Ectodermal cell (in vitro differentiated cells): ENCODE measurements at regions not wholly inside any gene's neighbourhood (a gene's known extent, or its start where the extent isn't known, plus 50 kb on each side); places are given as distances from the start of the nearest gene placed in this dataset.

Experiments used
- H3K27ac ChIP-seq: 2 replicates; pipeline ENCODE4 v1.7.0; 2013; ENCODE audit warnings: mild to moderate bottlenecking, low read depth, low read length; ENCODE audit not compliant: insufficient read depth, poor library complexity, severe bottlenecking
- H3K27me3 ChIP-seq: 2 replicates; pipeline ENCODE4 v1.7.0; 2013; ENCODE audit warnings: mild to moderate bottlenecking, low read length; ENCODE audit not compliant: insufficient read depth, control insufficient read depth, poor library complexity, severe bottlenecking
- H3K36me3 ChIP-seq: one replicate; pipeline ENCODE4 v1.7.0; 2013; ENCODE audit warnings: low read length; ENCODE audit not compliant: control insufficient read depth, insufficient read depth
- H3K4me1 ChIP-seq: one replicate; pipeline ENCODE4 v1.7.0; 2013; ENCODE audit warnings: low read length; ENCODE audit not compliant: control insufficient read depth, insufficient read depth
- H3K4me3 ChIP-seq: 2 replicates; pipeline ENCODE4 v1.7.0; 2013; ENCODE audit warnings: low read depth, low read length, control low read depth; ENCODE audit not compliant: insufficient read depth
- H3K9me3 ChIP-seq: 2 replicates; pipeline ENCODE4 v1.7.0; 2013; ENCODE audit warnings: mild to moderate bottlenecking, low read length, moderate library complexity; ENCODE audit not compliant: control insufficient read depth
- WGBS, 2 experiments: methylation state at CpG; one replicate each; pipeline ENCODE4 v1.1.7; 2013; ENCODE audit warnings: missing lambda C conversion rate in 2 of 2; 5-methylcytosine and 5-hydroxymethylcytosine counted together

DNA sequence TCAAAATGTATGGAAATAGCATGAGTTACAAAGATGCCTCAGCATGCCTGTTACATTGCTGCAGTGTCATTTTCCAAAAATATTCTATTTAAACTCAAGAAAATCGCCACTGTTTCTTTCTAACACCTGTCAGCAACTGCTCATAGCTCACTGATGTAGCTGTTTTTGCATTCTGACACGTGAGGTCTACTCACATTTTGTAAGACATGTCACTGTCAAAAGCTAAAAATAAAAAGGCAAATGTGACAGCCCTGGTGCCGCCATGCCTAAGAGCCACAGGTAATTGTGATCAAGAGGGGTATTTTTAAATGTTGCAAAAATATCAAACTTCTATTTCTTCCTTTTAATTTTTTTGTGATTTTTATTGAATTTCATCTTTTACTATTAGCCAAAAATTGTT lies 556.2 kb upstream of the TMPRSS15 start:
- H3K9me3 ChIP-seq = no peaks in the 10 kb centered on the region
- H3K27ac ChIP-seq = no peak overlapping the region
- 72 to 78% methylated on average over 2 to 3 of the region's 3 CpGs for WGBS, 2 experiments
- no peaks in the 10 kb centered on the region for H3K4me1 ChIP-seq
- no peaks in the 10 kb centered on the region for H3K36me3 ChIP-seq
- H3K4me3 ChIP-seq = no peak overlapping the region
- H3K27me3 ChIP-seq = no peaks in the 10 kb centered on the region

DNA sequence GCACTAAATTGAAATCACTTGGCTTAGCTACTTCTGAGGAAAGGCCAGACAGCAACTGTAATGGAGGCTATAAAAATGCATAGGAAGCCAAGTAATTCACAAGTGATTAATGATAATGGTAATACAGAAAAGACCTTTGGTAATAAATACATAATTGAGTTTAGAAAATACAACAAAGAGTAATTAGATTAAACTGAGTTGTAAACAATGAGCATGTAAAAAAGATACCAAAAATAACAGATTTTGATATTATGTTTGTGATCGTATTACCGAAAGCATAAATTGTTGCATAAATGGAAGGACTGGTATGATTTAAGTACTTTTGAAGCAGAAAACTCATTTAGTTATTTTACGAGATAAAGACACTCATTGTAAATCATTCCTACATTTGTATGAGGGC lies 556.7 kb upstream of the TMPRSS15 start:
- WGBS, 2 experiments = 93 to 100% methylated on average over 2 of the region's 3 CpGs
- H3K36me3 ChIP-seq = no peaks in the 10 kb centered on the region
- H3K4me3 ChIP-seq = no peak overlapping the region

GRCh38 chr21:18970416-18970815 lies 566.8 kb upstream of the TMPRSS15 start:
- Histone ChIP-seq H3K36me3 (no peaks in the 10 kb centered on the region), H3K9me3 (no peaks in the 10 kb centered on the region), H3K4me3 (no peak overlapping the region), H3K27me3 (no peaks in the 10 kb centered on the region), H3K4me1 (no peaks in the 10 kb centered on the region), H3K27ac (no peak overlapping the region)
- 93 to 94% methylated on average over 1 of the region's 1 CpG for WGBS, 2 experiments

More for the DNA sequence above, 556.7 kb upstream of the TMPRSS15 start:
- Histone ChIP-seq H3K27me3 (no peaks in the 10 kb centered on the region), H3K27ac (no peak overlapping the region), H3K9me3 (no peaks in the 10 kb centered on the region), H3K4me1 (no peaks in the 10 kb centered on the region)

- Histone ChIP-seq H3K27me3 (no peaks in the 10 kb centered on the region), H3K27ac (no peak overlapping the region), H3K4me1 (no peaks in the 10 kb centered on the region), H3K36me3 (no peaks in the 10 kb centered on the region), H3K4me3 (no peak overlapping the region), H3K9me3 (no peaks in the 10 kb centered on the region)
- WGBS, 2 experiments = 0% methylated on average over 1 of the region's 1 CpG
Observed at GRCh38 chr21:18970941-18971340, 567.4 kb upstream of the TMPRSS15 start.

DNA sequence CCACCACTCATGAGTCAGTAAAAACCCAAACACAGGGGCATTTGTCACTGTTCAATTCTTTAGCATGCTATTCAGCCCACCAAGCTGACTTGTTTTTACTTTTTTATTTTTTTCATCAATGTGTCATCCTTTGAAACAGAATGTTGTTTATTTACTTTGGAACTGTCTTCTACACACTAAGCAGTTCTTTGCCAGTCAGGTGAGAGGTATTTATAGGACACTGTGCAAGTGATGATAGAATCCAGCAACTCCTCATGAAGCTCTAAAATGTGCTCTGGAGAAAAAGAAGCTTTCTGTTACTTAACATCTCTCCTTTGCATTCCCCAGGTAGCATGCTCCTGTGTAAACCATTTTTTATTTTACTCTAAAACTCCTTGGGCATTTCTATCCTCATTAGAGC lies 582.0 kb upstream of the TMPRSS15 start:
- no peaks in the 10 kb centered on the region for H3K9me3 ChIP-seq
- H3K4me3 ChIP-seq = no peak overlapping the region
- no peaks in the 10 kb centered on the region for H3K27me3 ChIP-seq
- H3K27ac ChIP-seq = no peak overlapping the region
- H3K4me1 ChIP-seq = no peaks in the 10 kb centered on the region
- H3K36me3 ChIP-seq = no peaks in the 10 kb centered on the region

DNA sequence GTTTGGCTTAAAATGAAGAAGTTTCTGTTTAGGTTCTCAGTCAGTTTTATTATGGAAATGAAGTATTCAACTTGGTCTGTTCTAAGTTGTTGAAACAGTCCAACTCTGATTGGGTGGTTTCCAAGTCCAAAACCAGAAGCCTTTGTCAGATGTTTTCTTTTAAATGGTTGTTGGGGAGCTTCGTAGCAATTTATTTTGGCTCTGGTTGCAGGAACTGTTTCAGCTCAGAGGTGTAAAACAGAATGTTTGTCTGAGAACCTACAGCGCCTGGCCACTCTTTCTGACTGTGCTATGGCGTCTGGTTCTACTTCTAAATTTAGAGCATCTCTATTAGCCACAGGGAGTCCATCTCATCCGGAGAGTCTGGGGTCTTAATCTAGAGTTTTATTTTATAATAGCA lies 582.6 kb upstream of the TMPRSS15 start:
- no peak overlapping the region for H3K4me3 ChIP-seq
- H3K36me3 ChIP-seq = no peaks in the 10 kb centered on the region
- no peaks in the 10 kb centered on the region for H3K4me1 ChIP-seq
- H3K9me3 ChIP-seq = no peaks in the 10 kb centered on the region
- H3K27ac ChIP-seq = no peak overlapping the region
- no peaks in the 10 kb centered on the region for H3K27me3 ChIP-seq
- WGBS, 2 experiments = 93 to 97% methylated on average over 3 to 4 of the region's 4 CpGs

DNA sequence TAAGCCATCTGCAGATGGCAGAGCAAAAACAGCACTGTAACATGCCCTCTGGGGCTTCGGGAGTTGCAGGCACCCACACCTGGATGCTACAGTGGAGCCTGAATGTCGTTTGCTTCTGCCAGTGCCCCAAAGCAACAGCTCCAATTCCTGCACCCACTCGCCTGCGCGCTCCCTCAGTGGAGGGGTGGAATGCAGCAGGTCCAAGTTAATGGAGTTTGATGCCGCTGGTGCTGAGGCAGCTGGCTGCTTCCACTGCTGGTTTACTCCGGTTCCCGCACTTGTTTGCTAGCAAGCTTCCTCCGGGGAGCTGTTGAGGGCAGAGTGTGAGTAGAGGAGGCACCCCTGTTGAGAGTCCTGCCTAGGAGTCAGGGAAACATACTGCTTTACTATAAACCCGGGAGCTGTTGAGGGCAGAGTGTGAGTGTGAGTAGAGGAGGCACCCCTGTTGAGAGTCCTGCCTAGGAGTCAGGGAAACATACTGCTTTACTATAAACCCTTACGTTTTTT lies 584.0 kb upstream of the TMPRSS15 start:
- 87 to 88% methylated on average over 11 of the region's 11 CpGs for WGBS, 2 experiments
- Histone ChIP-seq H3K9me3 (no peaks in the 10 kb centered on the region), H3K4me1 (no peaks in the 10 kb centered on the region), H3K27ac (no peak overlapping the region), H3K27me3 (no peaks in the 10 kb centered on the region), H3K36me3 (no peaks in the 10 kb centered on the region), H3K4me3 (no peak overlapping the region)

DNA sequence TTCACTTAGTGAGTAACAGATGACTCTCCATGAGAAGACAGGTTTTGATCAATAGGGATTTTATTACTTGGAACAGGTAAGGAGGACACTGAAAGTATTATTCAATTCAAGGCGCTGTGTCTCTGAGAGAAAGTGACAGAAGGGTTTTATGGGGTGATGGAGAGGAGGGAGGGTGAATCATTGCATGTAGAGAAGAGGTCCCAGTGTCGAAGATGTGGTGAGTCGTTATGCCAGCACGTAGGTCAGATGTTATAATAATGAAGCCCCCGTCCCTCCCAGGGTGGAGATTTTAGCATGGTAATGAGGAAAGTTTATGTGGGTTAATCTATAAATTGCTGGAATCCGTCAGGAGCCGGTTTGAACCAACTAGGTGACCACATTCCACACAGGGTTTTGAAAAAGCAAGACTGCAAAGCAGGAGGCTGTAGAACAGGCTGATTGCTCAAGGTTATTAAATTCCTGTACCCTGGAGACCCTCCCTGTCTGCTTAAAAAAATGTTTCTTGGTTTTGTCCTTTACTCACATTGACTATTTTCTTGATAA lies 586.4 kb upstream of the TMPRSS15 start:
- Histone ChIP-seq H3K4me3 (no peak overlapping the region), H3K9me3 (no peaks in the 10 kb centered on the region), H3K36me3 (no peaks in the 10 kb centered on the region), H3K4me1 (no peaks in the 10 kb centered on the region), H3K27ac (no peak overlapping the region), H3K27me3 (no peaks in the 10 kb centered on the region)
- 91 to 93% methylated on average over 7 of the region's 7 CpGs for WGBS, 2 experiments

GRCh38 chr21:18991846-18992245 lies 588.3 kb upstream of the TMPRSS15 start:
- 100% methylated on average over 1 of the region's 1 CpG; no CpG with 5 or more reads in 1 of the 2 experiments for WGBS, 2 experiments
- H3K27ac ChIP-seq = no peak overlapping the region
- H3K4me1 ChIP-seq = no peaks in the 10 kb centered on the region
- H3K4me3 ChIP-seq = no peak overlapping the region
- no peaks in the 10 kb centered on the region for H3K36me3 ChIP-seq
- H3K9me3 ChIP-seq = no peaks in the 10 kb centered on the region
- H3K27me3 ChIP-seq = no peaks in the 10 kb centered on the region

- 93 to 100% methylated on average over 2 to 3 of the region's 3 CpGs for WGBS, 2 experiments
- Histone ChIP-seq H3K9me3 (no peaks in the 10 kb centered on the region), H3K4me3 (no peak overlapping the region), H3K27ac (no peak overlapping the region), H3K36me3 (no peaks in the 10 kb centered on the region), H3K27me3 (no peaks in the 10 kb centered on the region), H3K4me1 (no peaks in the 10 kb centered on the region)
Observed at GRCh38 chr21:19010251-19010650, 606.7 kb upstream of the TMPRSS15 start.

GRCh38 chr21:19010996-19011395 lies 607.4 kb upstream of the TMPRSS15 start:
- Histone ChIP-seq H3K4me1 (no peaks in the 10 kb centered on the region), H3K27ac (no peak overlapping the region), H3K9me3 (no peaks in the 10 kb centered on the region), H3K36me3 (no peaks in the 10 kb centered on the region), H3K4me3 (no peak overlapping the region), H3K27me3 (no peaks in the 10 kb centered on the region)
- 91 to 95% methylated on average over 2 of the region's 2 CpGs for WGBS, 2 experiments
